Peyer's patch (tissue), 4 donors: ENCODE measurements at regions not wholly inside any gene's neighbourhood (a gene's known extent, or its start where the extent isn't known, plus 50 kb on each side); places are given as distances from the start of the nearest gene placed in this dataset.

ENCODE experiments used
- POLR2A ChIP-seq, 2 donors: fragments of 450-650 bp; IDR thresholded peaks; one replicate each; pipeline ENCODE4 v1.5.1; 2017; ENCODE audit warnings: antibody characterized with exemption in 2 of 2, mild to moderate bottlenecking in 2 of 2, moderate library complexity in 2 of 2
- TF ChIP-seq, protein P1 (sequence below), 6 experiments: fragments of 450-650 bp in 4 of 6; fragments of 200-600 bp in 2 of 6; sonication (generic) in 1 of 6; IDR thresholded peaks; one replicate each; pipeline ENCODE4 v1.5.1; 2017 to 2019; ENCODE audit warnings: antibody characterized with exemption in 6 of 6, mild to moderate bottlenecking in 3 of 6, moderate library complexity in 1 of 6

DNA sequence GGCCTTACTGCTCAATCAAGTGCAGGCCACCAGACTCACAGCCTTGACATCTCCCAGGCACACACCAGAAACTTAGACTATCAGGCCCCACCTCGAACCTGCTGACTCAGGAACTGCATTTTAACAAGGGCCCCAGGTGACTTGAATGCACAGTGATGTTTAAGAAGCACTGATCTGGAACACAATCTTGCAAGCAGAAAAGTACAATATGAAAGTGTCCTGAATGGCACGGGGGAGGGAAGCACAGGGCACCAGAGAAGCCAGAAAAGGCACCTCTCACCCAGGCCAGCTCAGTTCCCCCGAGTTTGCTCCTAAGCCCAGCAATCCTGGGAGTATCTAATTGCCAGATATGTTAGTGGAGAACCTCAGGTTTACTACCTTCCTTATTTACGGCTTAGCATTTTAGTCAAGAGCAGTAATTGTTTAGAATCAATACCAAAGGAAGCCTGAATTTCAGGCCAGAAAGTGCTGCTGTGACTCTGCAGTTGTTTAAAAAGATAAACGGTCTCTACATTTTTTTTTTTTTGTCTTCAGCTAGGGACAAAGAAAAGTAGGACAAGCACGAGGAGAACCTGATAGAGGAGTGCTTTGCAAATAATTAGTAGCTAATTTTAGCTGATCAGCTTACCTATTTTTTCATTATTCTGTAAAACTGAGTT lies 50.9 kb upstream of the CDC42BPA start:
- TF ChIP-seq POLR2A (IDR thresholded peaks at IDR 0.05) = no peak
- TF ChIP-seq, protein P1, sequence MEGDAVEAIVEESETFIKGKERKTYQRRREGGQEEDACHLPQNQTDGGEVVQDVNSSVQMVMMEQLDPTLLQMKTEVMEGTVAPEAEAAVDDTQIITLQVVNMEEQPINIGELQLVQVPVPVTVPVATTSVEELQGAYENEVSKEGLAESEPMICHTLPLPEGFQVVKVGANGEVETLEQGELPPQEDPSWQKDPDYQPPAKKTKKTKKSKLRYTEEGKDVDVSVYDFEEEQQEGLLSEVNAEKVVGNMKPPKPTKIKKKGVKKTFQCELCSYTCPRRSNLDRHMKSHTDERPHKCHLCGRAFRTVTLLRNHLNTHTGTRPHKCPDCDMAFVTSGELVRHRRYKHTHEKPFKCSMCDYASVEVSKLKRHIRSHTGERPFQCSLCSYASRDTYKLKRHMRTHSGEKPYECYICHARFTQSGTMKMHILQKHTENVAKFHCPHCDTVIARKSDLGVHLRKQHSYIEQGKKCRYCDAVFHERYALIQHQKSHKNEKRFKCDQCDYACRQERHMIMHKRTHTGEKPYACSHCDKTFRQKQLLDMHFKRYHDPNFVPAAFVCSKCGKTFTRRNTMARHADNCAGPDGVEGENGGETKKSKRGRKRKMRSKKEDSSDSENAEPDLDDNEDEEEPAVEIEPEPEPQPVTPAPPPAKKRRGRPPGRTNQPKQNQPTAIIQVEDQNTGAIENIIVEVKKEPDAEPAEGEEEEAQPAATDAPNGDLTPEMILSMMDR (IDR thresholded peaks at IDR 0.05) = no peak
